WTC11 (cell line): ENCODE measurements at regions not wholly inside any gene's neighbourhood (a gene's known extent, or its start where the extent isn't known, plus 50 kb on each side); places are given as distances from the start of the nearest gene placed in this dataset.

Experiments
- ATAC-seq: fragments of 200-7000 bp; cut with Tn5 transposase; 2 replicates; pipeline ENCODE4 v1.10.0; 2021; ENCODE audit warnings: mild to moderate bottlenecking, moderate library complexity
- CTCF ChIA-PET: fragments of 300-600 bp; sonication (Branson Sonifier 250); formaldehyde crosslinking; loops from one replicate; lab custom pipeline; 2021; ENCODE audit warnings: antibody characterized with exemption; lab: Charles Lee
- POLR2A ChIA-PET: fragments of 350-600 bp; sonication (Branson Sonifier 250); formaldehyde crosslinking; loops from one replicate; lab custom pipeline; 2021; ENCODE audit warnings: antibody characterized with exemption; lab: Charles Lee
- DNase-seq: peaks from one replicate; pipeline ENCODE4 v3.0.0; 2021; ENCODE audit warnings: low spot score
- H3K27ac Mint-ChIP-seq: 2 replicates; pipeline ENCODE4 v1.8.0; 2021; ENCODE audit warnings: mixed read lengths
- H3K27me3 Mint-ChIP-seq: 2 replicates; pipeline ENCODE4 v1.8.0; 2021; ENCODE audit warnings: low read depth, mild to moderate bottlenecking, moderate library complexity, mixed read lengths
- H3K36me3 Mint-ChIP-seq: 2 replicates; pipeline ENCODE4 v1.8.0; 2021; ENCODE audit warnings: mixed read lengths
- H3K4me1 Mint-ChIP-seq: 2 replicates; pipeline ENCODE4 v1.8.0; 2022; ENCODE audit warnings: mixed read lengths
- H3K4me3 Mint-ChIP-seq: 2 replicates; pipeline ENCODE4 v1.8.0; 2021; ENCODE audit warnings: mild to moderate bottlenecking, moderate library complexity, mixed read lengths
- H3K9me3 Mint-ChIP-seq: 2 replicates; pipeline ENCODE4 v1.8.0; 2021; ENCODE audit warnings: mixed read lengths
- ARID4B ChIP-seq: sonication (generic); formaldehyde crosslinking; IDR thresholded peaks from 2 replicates; pipeline ENCODE4 v1.8.0; 2023; ENCODE audit warnings: missing genetic modification reagents, mild to moderate bottlenecking, borderline replicate concordance
- ATF2 ChIP-seq: sonication (generic); formaldehyde crosslinking; IDR thresholded peaks from 2 replicates; pipeline ENCODE4 v1.8.1; 2022; ENCODE audit warnings: low read depth, missing genetic modification reagents, borderline replicate concordance
- E2F5 ChIP-seq: sonication (generic); formaldehyde crosslinking; IDR thresholded peaks from 2 replicates; pipeline ENCODE4 v1.8.1; 2022; ENCODE audit warnings: mild to moderate bottlenecking, moderate library complexity, missing genetic modification reagents
- FOXP1 ChIP-seq: sonication (generic); formaldehyde crosslinking; IDR thresholded peaks from 2 replicates; pipeline ENCODE4 v1.8.0; 2022; ENCODE audit warnings: missing genetic modification reagents, mild to moderate bottlenecking, moderate library complexity, borderline replicate concordance
- GABPB1 ChIP-seq: sonication (generic); formaldehyde crosslinking; IDR thresholded peaks from 2 replicates; pipeline ENCODE4 v1.8.1; 2023; ENCODE audit warnings: mild to moderate bottlenecking, missing genetic modification reagents
- MLX ChIP-seq: sonication (generic); formaldehyde crosslinking; IDR thresholded peaks from 2 replicates; pipeline ENCODE4 v1.8.1; 2023; ENCODE audit warnings: mild to moderate bottlenecking, missing genetic modification reagents, moderate library complexity
- NR2C2 ChIP-seq: sonication (generic); formaldehyde crosslinking; IDR thresholded peaks from 2 replicates; pipeline ENCODE4 v1.8.0; 2022; ENCODE audit warnings: mild to moderate bottlenecking, missing genetic modification reagents
- NR3C1 ChIP-seq: sonication (generic); formaldehyde crosslinking; conservative IDR thresholded peaks from 2 replicates; pipeline ENCODE4 v1.8.1; 2023; ENCODE audit warnings: low read depth, mild to moderate bottlenecking, missing genetic modification reagents
- OVOL2 ChIP-seq: fragments of 250-450 bp; sonication (Bioruptor Pico); IDR thresholded peaks from 2 replicates; pipeline ENCODE4 v1.9.0; 2021; ENCODE audit warnings: mild to moderate bottlenecking, borderline replicate concordance
- PREB ChIP-seq: sonication (generic); formaldehyde crosslinking; IDR thresholded peaks from 2 replicates; pipeline ENCODE4 v1.8.1; 2022; ENCODE audit warnings: mild to moderate bottlenecking, missing genetic modification reagents, moderate library complexity, borderline replicate concordance
- USF1 ChIP-seq: sonication (generic); formaldehyde crosslinking; IDR thresholded peaks from 2 replicates; pipeline ENCODE4 v1.8.0; 2022; ENCODE audit warnings: mild to moderate bottlenecking, missing genetic modification reagents
- ZNF219 ChIP-seq: sonication (generic); formaldehyde crosslinking; IDR thresholded peaks from 2 replicates; pipeline ENCODE4 v1.8.0; 2023; ENCODE audit warnings: missing genetic modification reagents, mild to moderate bottlenecking, borderline replicate concordance
- ZNF263 ChIP-seq: sonication (generic); formaldehyde crosslinking; IDR thresholded peaks from 2 replicates; pipeline ENCODE4 v1.8.1; 2022; ENCODE audit warnings: low read depth, mild to moderate bottlenecking, moderate library complexity, missing genetic modification reagents
- ZNF425 ChIP-seq: fragments of 250-450 bp; sonication (Bioruptor Pico); conservative IDR thresholded peaks from 2 replicates; pipeline ENCODE4 v1.9.0; 2021; ENCODE audit warnings: mild to moderate bottlenecking

- H3K27ac Mint-ChIP-seq, result no peak overlapping the region
- ATAC-seq, result no peak
- peaks cover 3% of the 10 kb centered on the region; the same call in 1 of the 2 replicates for H3K27me3 Mint-ChIP-seq
- no peaks in the 10 kb centered on the region for H3K4me1 Mint-ChIP-seq
- H3K4me3 Mint-ChIP-seq, result no peak overlapping the region
- CTCF ChIA-PET, result no interaction called here
- no peaks in the 10 kb centered on the region for H3K36me3 Mint-ChIP-seq
- POLR2A ChIA-PET, result no interaction called here
- no peak for DNase-seq
- H3K9me3 Mint-ChIP-seq, result peaks cover 8% of the 10 kb centered on the region; the same call in 1 of the 2 replicates
- no peak for TF ChIP-seq OVOL2 (CRISPR knock-in tag)
- TF ChIP-seq E2F5, result no peak
- no peak for TF ChIP-seq ZNF425 (CRISPR knock-in tag)
- no peak for TF ChIP-seq ATF2 (CRISPR knock-in tag)
- TF ChIP-seq FOXP1 (CRISPR knock-in tag), result no peak
- TF ChIP-seq ZNF263 (CRISPR knock-in tag), result no peak
- TF ChIP-seq NR2C2 (CRISPR knock-in tag), result no peak
- no peak for TF ChIP-seq NR3C1 (CRISPR knock-in tag)
- TF ChIP-seq PREB (CRISPR knock-in tag), result no peak
- no peak for TF ChIP-seq ARID4B (CRISPR knock-in tag)
- no peak for TF ChIP-seq USF1 (CRISPR knock-in tag)
Observed at GRCh38 chr6:91045161-91045560, 458.3 kb upstream of the MAP3K7 start.

GRCh38 chr6:91043751-91044150, 456.9 kb upstream of the MAP3K7 start:
- TF ChIP-seq GABPB1 (CRISPR knock-in tag) (no peak), ZNF219 (CRISPR knock-in tag) (no peak), E2F5 (no peak), ARID4B (CRISPR knock-in tag) (no peak), MLX (CRISPR knock-in tag) (no peak)
- H3K27me3 Mint-ChIP-seq, result peaks cover 3% of the 10 kb centered on the region; the same call in 1 of the 2 replicates
- CTCF ChIA-PET, result no interaction called here
- DNase-seq (no peak), ATAC-seq (no peak)
- no peak overlapping the region for H3K4me3 Mint-ChIP-seq
- no peak overlapping the region for H3K27ac Mint-ChIP-seq
- no peaks in the 10 kb centered on the region for H3K4me1 Mint-ChIP-seq
- POLR2A ChIA-PET, result no interaction called here
- H3K9me3 Mint-ChIP-seq, result peaks cover 8% of the 10 kb centered on the region; the same call in 1 of the 2 replicates
- no peaks in the 10 kb centered on the region for H3K36me3 Mint-ChIP-seq
